HG03280 (cell line): ENCODE measurements at regions not wholly inside any gene's neighbourhood (a gene's known extent, or its start where the extent isn't known, plus 50 kb on each side); places are given as distances from the start of the nearest gene placed in this dataset.
"Not testable (repeated sequence)": the region's sequence is repeated elsewhere in the genome, so short reads cannot be mapped to it uniquely, and the experiment has no call there.

ENCODE experiments used
- ATAC-seq: cut with Tn5 transposase; IDR thresholded peaks from one replicate; pipeline ENCODE4 v1.9.1; 2021; ENCODE audit warnings: mild to moderate bottlenecking, moderate library complexity; ENCODE audit not compliant: unreplicated experiment

DNA sequence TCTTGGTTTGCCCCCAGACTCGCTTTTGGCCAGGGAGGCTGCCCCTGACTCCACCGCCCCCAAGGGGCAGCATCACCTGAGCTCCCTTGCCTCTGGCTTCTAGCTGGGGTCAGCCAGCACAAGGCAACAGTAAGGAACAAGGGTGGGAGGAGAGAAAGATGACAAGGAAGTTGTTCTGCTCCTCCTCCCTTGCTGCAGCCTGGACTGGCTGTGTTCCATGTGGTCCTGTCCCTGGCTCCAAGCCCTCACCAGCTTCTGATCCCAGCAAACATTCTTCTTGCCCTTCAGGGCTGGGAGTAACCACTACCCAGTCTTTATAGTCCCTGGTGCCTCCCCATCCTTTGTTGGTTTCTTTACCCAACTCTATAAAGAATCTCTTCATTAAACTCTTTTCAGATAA lies 100.3 kb upstream of the SPIN1 start:
- no peak for ATAC-seq

GRCh38 chr9:88280816-88281382 lies 107.3 kb upstream of the SPIN1 start:
- ATAC-seq: no peak

- no peak for ATAC-seq
Measured at GRCh38 chr9:88278036-88278435, 110.2 kb upstream of the SPIN1 start.

- ATAC-seq: no peak
Measured at GRCh38 chr9:88274078-88274477, 114.2 kb upstream of the SPIN1 start.

GRCh38 chr9:88272986-88273385 lies 115.3 kb upstream of the SPIN1 start:
- no peak for ATAC-seq

DNA sequence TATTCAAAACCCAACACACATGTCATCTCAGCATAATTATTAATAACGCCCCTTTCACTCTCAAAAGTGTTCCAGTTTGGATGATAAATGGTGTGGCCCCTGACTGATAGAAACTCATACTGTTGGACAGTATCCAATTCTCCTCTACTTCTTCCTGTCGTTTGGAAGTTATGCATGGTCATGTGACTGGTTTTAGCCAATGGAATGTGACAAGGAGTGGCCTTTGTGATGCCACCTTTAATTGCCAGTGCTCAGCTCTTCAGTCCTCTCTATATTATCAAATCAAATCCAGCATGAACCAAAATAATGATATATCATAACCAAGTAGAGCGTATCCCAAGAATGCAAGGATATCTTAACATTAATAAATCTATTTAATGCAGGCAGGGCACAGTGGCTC lies 117.8 kb upstream of the SPIN1 start:
- ATAC-seq: no peak

DNA sequence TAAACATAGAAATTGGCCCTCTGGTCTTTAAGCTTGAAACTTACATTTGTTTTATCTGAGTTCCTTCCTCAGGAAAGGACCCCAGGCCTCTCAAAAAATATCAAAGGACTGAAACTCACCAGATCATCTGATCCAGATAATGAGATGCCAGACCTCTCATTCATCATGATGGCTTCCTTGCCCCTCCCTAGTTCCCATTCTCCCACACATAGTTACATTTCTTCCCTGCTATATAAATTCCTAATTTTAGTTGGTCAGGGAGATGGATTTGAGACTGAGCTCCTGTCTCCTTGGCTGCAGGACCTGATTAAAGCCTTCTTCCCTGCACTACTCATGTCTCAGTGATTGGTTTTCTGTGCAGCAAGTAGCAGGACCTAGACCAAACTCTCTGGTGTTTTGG lies 119.4 kb upstream of the SPIN1 start:
- ATAC-seq: no peak

GRCh38 chr9:88267283-88267682 lies 121.0 kb upstream of the SPIN1 start:
- no peak for ATAC-seq

DNA sequence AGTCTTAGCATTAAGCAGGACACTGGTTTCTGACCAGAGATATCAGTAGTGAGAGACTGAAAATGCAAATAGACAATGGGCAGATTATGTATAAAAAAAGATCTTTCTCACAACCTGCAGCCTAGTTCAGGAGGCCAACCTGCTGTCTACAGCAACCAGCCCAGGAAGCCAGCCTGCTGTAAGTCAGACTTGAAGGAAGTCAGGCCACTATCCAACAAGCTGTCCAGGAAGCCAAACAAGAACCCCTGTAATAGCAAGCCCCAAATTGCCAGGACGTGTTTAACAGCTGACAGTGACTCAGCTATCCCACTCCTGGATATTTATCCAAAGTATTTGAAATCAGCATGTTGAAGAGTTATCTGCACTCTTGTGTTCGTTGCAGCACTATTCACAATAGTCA lies 121.8 kb upstream of the SPIN1 start:
- no peak for ATAC-seq

DNA sequence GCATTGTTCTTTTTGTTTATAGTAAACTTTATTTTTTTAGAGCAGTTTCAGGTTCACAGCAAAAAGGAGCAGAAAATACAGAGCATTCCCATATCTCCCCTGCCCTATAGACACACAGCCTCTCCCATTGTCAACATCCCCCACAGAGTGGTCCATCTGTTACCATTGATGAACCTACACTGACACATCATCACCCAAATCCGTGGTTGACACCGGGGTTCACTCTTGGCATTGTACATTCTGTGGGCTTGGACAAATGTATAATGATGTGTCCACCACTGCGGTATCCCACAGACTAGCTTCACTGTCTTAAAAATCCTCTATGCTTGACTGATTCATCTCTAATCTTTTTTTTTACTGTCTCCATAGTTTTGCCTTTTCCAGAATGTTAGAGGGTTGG lies 120.7 kb upstream of the SPATA31C2 start:
- no peak for ATAC-seq

DNA sequence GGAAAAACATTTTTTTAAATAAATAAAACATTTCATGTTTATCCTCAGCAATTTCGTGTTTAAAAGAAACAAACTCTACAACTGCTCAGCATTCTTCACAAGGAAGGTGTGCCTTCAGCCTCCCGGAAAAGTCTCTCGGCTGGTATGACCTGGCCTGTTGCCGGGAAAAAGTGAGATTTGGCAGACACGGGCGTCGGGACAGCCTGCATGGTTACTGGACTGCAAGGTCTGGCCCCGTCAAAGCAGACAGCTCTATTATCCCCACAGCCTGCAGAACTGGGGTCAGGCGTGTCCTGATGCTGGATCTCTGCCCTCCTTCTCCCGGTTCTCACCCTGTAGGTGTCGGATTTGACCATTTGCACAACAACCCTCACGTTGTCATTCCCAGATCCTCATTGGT lies 120.3 kb upstream of the SPATA31C2 start:
- no peak for ATAC-seq

- ATAC-seq: no peak
Measured at GRCh38 chr9:88258024-88258423, 119.7 kb upstream of the SPATA31C2 start.

- no peak for ATAC-seq
Measured at GRCh38 chr9:88256216-88256615, 117.9 kb upstream of the SPATA31C2 start.

DNA sequence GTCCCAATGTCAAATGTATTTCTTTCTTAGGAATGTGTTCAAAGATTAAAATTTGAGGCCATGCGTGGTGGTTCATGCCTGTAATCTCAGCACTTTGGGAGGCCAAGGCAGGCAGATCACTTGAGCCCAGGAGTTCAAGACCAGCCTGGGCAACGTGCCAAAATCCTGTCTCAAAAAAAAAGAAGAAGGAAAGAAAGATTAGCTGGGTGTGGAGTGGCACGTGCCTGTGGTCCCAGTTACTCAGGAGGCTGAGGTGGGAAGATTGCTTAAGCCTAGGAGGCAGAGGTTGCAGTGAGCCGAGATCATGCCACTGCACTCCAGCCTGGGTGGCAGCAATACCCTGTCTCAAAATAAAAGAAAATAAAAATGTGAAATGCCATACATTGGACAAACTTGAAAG lies 117.5 kb upstream of the SPATA31C2 start:
- not testable (repeated sequence) for ATAC-seq

GRCh38 chr9:88251903-88252302 lies 113.6 kb upstream of the SPATA31C2 start:
- ATAC-seq: no peak

GRCh38 chr9:88243736-88244135 lies 105.5 kb upstream of the SPATA31C2 start:
- ATAC-seq: no peak

DNA sequence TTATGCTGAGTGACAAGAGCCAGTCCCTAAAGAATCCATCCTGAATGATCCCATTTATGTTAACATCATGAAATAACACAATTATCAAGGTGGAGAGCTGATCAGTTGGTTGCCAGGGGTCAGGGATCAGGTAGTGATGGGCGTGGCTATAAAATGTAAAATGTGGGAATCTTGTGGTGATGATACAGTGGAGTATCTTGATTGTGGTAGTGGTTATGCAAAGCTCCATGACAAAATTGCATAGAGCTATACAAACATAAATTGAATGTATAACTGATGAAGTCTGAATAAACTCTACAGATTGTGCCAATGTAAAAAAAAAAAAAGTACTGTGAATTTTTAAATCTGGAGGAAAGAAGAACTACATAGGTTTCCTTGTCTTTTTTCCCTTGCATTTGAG lies 104.6 kb upstream of the SPATA31C2 start:
- ATAC-seq: no peak

DNA sequence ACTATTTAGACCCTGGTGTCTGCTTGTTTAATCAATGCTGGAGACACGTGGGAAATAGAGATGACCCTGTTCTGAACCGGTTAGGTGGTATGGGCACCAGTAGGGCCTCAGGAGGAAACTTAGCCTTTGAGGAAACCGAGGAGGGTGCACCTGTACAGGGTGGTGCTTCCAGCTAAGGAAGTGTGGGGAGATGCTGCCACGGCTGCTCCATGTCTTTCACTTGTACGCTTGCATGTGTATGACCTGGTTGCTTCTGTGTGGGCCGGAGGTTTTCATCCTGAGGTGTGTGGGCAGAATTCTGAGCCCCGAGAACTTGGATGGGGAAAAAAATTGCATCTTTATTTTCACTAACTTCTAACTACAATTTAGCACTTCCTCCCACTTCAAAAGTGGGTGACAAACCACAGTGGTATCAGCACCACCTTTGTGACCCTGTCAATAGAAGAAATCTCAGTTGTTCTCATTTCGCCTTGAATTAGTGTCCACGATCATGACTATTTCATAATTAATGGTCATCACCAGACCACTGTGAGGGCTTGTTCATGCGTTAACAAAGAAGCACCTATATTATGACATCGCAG lies 99.8 kb upstream of the SPATA31C2 start:
- no peak for ATAC-seq

DNA sequence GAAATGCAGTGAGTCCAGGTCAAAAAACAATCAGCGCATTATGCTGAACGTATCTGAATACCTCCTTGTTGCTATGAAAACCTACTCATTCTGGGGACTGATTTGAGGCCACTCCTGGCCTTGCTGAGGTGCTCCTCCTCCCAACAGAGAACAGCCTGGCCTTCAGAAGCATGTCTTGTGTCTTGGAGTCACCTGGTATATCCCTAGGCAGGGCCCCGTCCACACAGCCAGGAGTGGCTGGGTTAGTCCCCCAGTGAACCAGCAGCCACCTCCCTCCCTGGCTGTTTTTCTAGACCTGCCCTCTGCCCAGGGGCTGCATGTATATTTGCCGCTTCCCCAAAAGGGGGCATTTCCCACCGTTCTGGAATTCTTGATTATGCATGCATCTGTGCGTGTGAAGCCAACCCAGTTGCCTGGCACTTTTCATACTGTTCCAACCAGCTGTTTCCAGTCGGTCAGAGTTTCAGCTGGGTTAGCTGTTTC lies 99.2 kb upstream of the SPATA31C2 start:
- ATAC-seq: no peak

- no peak for ATAC-seq
Measured at GRCh38 chr9:88236511-88237478, 98.5 kb upstream of the SPATA31C2 start.

DNA sequence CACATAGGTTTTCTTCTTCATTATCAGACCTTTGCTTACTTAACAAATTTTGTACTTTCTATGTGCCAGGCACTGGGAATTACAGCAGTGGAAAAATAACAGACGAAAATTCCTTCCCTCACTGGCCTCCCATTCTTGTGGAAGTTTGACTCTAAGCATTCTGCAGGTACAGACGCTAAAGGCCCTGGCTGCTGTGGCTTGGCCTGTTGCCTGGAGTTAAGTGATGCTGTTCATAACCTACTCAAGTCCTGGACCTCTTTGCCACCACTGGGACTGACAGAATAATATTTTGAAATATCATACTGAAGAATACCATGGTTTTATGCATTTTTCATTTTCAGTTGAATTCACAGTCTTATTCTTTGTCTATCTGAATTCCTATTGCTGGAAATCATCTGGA lies 97.3 kb upstream of the SPATA31C2 start:
- no peak for ATAC-seq

- no peak for ATAC-seq
Measured at GRCh38 chr9:88234114-88234513, 95.8 kb upstream of the SPATA31C2 start.
